ENCODE measurements at regions not wholly inside any gene's neighbourhood (a gene's known extent, or its start where the extent isn't known, plus 50 kb on each side); places are given as distances from the start of the nearest gene placed in this dataset.

DNA sequence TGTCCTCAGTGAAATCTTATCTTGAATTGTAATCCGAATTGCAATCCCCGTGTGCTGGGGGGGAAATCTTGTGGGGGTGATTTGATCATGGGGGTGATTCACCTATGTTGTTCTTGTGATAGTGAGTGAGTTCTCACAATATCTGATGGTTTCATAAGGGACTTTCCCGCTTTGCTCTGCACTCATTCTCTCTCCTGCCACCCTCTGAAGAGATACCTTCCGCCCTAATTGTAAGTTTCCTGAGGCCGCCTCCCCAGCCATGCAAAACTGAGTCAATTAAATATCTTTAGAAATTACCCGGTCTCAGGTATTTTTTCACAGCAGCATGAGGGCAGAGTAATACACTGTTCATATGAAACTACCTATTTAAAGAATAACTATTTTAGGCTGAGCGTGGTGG, 304.1 kb upstream of the EPHA6 start:
- H2AFZ ChIP-seq (ENCODE audit: low read depth, low read length) = no peak overlapping the region
- TF ChIP-seq PYGO2 (tag; IDR thresholded peaks at IDR 0.05) = no peak
- TF ChIP-seq MAZ (CRISPR knock-in tag; conservative IDR thresholded peaks at IDR 0.05 in 1 of 2, IDR thresholded peaks at IDR 0.05 in 1 of 2) = no peak
- TF ChIP-seq, protein P1, sequence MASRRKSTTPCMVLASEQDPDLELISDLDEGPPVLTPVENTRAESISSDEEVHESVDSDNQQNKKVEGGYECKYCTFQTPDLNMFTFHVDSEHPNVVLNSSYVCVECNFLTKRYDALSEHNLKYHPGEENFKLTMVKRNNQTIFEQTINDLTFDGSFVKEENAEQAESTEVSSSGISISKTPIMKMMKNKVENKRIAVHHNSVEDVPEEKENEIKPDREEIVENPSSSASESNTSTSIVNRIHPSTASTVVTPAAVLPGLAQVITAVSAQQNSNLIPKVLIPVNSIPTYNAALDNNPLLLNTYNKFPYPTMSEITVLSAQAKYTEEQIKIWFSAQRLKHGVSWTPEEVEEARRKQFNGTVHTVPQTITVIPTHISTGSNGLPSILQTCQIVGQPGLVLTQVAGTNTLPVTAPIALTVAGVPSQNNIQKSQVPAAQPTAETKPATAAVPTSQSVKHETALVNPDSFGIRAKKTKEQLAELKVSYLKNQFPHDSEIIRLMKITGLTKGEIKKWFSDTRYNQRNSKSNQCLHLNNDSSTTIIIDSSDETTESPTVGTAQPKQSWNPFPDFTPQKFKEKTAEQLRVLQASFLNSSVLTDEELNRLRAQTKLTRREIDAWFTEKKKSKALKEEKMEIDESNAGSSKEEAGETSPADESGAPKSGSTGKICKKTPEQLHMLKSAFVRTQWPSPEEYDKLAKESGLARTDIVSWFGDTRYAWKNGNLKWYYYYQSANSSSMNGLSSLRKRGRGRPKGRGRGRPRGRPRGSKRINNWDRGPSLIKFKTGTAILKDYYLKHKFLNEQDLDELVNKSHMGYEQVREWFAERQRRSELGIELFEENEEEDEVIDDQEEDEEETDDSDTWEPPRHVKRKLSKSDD (conservative IDR thresholded peaks at IDR 0.05; ENCODE audit: low read length) = no peak
- no peak for FAIRE-seq
- no peaks in the 10 kb centered on the region for H3K4me1 ChIP-seq (replicated peaks in 1 of 2; ENCODE audit: control insufficient read depth in 2 of 2, insufficient read depth in 2 of 2, low read length in 2 of 2)
- H3K27ac ChIP-seq (ENCODE audit: extremely low read depth, low read depth, low read length) = no peak overlapping the region
- intact Hi-C loops (cut with micrococcal nuclease) (no loop called here), in situ Hi-C loops (cut with MboI) (no loop called here)
- no peaks in the 10 kb centered on the region for H3K79me2 ChIP-seq (ENCODE audit: control insufficient read depth, insufficient read depth, low read length)
- H3K4me2 ChIP-seq (ENCODE audit: insufficient read depth, low read length) = no peak overlapping the region
- CTCF ChIA-PET (ENCODE audit: low intra/inter-chr PET ratio) = no interaction called here
- H3K4me3 ChIP-seq = no peak overlapping the region
- no peaks in the 10 kb centered on the region for H3K27me3 ChIP-seq (ENCODE audit: control insufficient read depth in 2 of 2, insufficient read depth in 2 of 2, low read length in 2 of 2)
- no TSS peak for BruUV-seq (replicated peaks)
- H3K9ac ChIP-seq (ENCODE audit: insufficient read depth in 1 of 2, low read depth in 2 of 2, low read length in 2 of 2) = no peak overlapping the region
- no peak for ATAC-seq
- H3K9me1 ChIP-seq (ENCODE audit: control insufficient read depth, insufficient read depth, low read length) = no peaks in the 10 kb centered on the region
- DNase-seq (ENCODE audit: extremely low read depth in 1 of 4, low spot score in 3 of 4) = no peak
- H3K9me3 ChIP-seq (replicated peaks; ENCODE audit: control insufficient read depth, insufficient read depth, low read depth, low read length) = no peaks in the 10 kb centered on the region
- H3K36me3 ChIP-seq (ENCODE audit: control insufficient read depth, insufficient read depth, low read length) = no peaks in the 10 kb centered on the region
- POLR2A ChIA-PET = no interaction called here
- H4K20me1 ChIP-seq (replicated peaks; ENCODE audit: control insufficient read depth, insufficient read depth, low read length) = no peaks in the 10 kb centered on the region
- WGBS (ENCODE audit: insufficient coverage, low coverage, missing lambda C conversion rate) = 2% methylated on average over 6 of the region's 7 CpGs

DNA sequence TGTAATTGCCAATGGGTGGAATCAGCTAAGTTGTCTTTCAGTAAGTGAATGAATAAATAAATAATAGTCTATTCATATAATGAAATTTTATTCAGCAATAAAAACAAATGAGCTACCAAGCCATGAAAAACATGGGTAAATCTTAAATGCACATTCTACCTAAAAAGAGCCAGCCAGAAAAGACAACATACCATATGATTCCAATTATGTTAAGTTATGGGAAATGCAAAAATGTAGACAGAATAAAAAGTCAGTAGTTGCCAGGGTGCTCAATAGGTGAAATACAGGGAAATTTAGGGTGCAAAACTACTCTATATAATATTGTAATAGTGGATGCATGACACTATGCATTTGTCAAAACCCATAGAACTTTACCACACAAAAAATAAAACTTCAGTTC, 277.2 kb upstream of the EPHA6 start:
- no TSS peak for BruUV-seq (replicated peaks)
- H3K79me2 ChIP-seq (ENCODE audit: control insufficient read depth, insufficient read depth, low read length) = no peaks in the 10 kb centered on the region
- no peaks in the 10 kb centered on the region for H3K36me3 ChIP-seq (ENCODE audit: control insufficient read depth, insufficient read depth, low read length)
- TF ChIP-seq FOXJ2 (tag; IDR thresholded peaks at IDR 0.05) = no peak
- no peak overlapping the region for H2AFZ ChIP-seq (ENCODE audit: low read depth, low read length)
- in situ Hi-C loops (cut with MboI) (no loop called here), intact Hi-C loops (cut with micrococcal nuclease) (no loop called here)
- no peaks in the 10 kb centered on the region for H3K9me3 ChIP-seq (replicated peaks; ENCODE audit: control insufficient read depth, insufficient read depth, low read depth, low read length)
- no peak overlapping the region for H3K4me2 ChIP-seq (ENCODE audit: insufficient read depth, low read length)
- ChIA-PET POLR2A (no interaction called here), CTCF (ENCODE audit: low intra/inter-chr PET ratio) (no interaction called here)
- H3K27me3 ChIP-seq (ENCODE audit: control insufficient read depth in 2 of 2, insufficient read depth in 2 of 2, low read length in 2 of 2) = no peaks in the 10 kb centered on the region
- DNase-seq (ENCODE audit: extremely low read depth in 1 of 4, low spot score in 3 of 4) = no peak
- H3K9me1 ChIP-seq (ENCODE audit: control insufficient read depth, insufficient read depth, low read length) = no peaks in the 10 kb centered on the region
- H3K4me3 ChIP-seq = no peak overlapping the region
- H3K4me1 ChIP-seq (replicated peaks in 1 of 2; ENCODE audit: control insufficient read depth in 2 of 2, insufficient read depth in 2 of 2, low read length in 2 of 2) = no peaks in the 10 kb centered on the region
- no peak overlapping the region for H3K27ac ChIP-seq (ENCODE audit: extremely low read depth, low read depth, low read length)
- FAIRE-seq = no peak
- H4K20me1 ChIP-seq (replicated peaks; ENCODE audit: control insufficient read depth, insufficient read depth, low read length) = no peaks in the 10 kb centered on the region
- no peak overlapping the region for H3K9ac ChIP-seq (ENCODE audit: insufficient read depth in 1 of 2, low read depth in 2 of 2, low read length in 2 of 2)
- no peak for ATAC-seq

Data from K562 (cell line).